ENCODE measurements at regions not wholly inside any gene's neighbourhood (a gene's known extent, or its start where the extent isn't known, plus 50 kb on each side); places are given as distances from the start of the nearest gene placed in this dataset.

GRCh38 chr1:229886636-229887035 lies 180.4 kb upstream of the GALNT2 start:
- TF ChIP-seq, protein P1, sequence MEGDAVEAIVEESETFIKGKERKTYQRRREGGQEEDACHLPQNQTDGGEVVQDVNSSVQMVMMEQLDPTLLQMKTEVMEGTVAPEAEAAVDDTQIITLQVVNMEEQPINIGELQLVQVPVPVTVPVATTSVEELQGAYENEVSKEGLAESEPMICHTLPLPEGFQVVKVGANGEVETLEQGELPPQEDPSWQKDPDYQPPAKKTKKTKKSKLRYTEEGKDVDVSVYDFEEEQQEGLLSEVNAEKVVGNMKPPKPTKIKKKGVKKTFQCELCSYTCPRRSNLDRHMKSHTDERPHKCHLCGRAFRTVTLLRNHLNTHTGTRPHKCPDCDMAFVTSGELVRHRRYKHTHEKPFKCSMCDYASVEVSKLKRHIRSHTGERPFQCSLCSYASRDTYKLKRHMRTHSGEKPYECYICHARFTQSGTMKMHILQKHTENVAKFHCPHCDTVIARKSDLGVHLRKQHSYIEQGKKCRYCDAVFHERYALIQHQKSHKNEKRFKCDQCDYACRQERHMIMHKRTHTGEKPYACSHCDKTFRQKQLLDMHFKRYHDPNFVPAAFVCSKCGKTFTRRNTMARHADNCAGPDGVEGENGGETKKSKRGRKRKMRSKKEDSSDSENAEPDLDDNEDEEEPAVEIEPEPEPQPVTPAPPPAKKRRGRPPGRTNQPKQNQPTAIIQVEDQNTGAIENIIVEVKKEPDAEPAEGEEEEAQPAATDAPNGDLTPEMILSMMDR (IDR thresholded peaks at IDR 0.05) = no peak
- peaks cover 28% of the 10 kb centered on the region for H3K27me3 Mint-ChIP-seq (ENCODE audit: insufficient read depth)
- no peaks in the 10 kb centered on the region for H3K4me1 Mint-ChIP-seq (ENCODE audit: low read depth)
- no peak overlapping the region for H3K27ac Mint-ChIP-seq
- no peak for DNase-seq
- no peaks in the 10 kb centered on the region; the same call in 1 of the 2 replicates for H3K9me3 Mint-ChIP-seq
- H3K36me3 Mint-ChIP-seq (ENCODE audit: low read depth) = no peaks in the 10 kb centered on the region
- no peak overlapping the region for H3K4me3 Mint-ChIP-seq

DNA sequence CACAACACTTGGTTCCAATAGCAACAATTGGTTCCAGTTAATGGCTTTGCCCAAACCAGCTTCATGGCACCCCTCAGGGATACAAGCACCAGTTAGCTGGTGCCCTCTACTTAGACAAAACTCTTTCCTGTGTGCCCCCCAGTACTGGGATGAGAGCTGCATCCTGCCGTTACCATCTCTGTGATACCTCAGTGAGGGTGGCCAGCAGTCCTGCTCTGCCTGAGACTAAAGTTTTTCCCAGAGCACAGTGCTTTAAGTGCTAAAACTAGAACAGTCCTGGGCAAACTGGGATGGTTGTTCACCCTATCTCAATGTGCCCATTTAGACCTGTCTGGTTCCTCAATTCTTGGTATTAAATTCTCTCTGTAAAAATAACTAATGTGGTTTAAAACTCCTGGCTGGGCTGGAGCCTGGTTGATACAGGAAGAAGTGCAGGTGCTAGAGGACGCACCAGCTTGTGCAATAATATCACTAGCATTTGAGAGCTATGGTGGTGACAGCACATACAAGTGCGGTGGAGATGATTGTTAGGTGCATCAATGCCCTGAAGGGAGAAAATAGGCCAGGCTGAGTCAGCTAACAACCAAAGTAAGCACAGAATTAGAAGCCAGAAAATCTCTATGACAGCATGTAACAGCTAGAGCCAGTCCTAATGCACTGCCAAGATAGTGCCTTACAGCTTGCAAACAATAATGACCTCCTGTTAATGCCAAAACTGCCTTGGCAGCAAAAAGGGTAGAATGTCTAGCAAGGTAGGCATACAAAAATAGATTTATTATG lies 179.8 kb upstream of the GALNT2 start:
- H3K4me1 Mint-ChIP-seq (ENCODE audit: low read depth) = no peaks in the 10 kb centered on the region
- H3K27me3 Mint-ChIP-seq (ENCODE audit: insufficient read depth) = peaks cover 25% of the 10 kb centered on the region
- TF ChIP-seq, protein P1 (IDR thresholded peaks at IDR 0.05) = no peak
- no peaks in the 10 kb centered on the region; the same call in 1 of the 2 replicates for H3K9me3 Mint-ChIP-seq
- no peaks in the 10 kb centered on the region for H3K36me3 Mint-ChIP-seq (ENCODE audit: low read depth)
- no peak overlapping the region for H3K4me3 Mint-ChIP-seq
- peak; percentile 71 for DNase-seq
- no peak overlapping the region for H3K27ac Mint-ChIP-seq

DNA sequence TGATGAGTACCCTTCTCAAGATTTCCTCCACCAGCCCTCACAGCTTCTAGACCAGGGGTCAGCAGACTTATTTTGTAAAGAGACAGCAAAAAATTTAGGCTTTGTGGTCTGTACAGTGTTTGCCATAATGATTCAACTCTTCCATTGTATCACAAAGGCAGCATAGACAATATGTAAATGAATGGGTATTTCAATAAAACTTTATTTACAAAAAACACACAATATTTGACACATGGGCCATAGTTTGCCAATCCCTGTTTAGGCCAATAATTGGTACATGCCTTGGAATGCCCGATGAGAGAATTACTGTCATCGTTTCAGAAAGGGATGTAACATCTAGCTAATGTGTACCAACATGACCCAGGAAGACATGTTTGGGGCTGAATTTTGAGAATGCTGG lies 178.9 kb upstream of the GALNT2 start:
- no peak overlapping the region for H3K4me3 Mint-ChIP-seq
- TF ChIP-seq, protein P1 (IDR thresholded peaks at IDR 0.05) = no peak

GRCh38 chr1:229888561-229889001 lies 178.5 kb upstream of the GALNT2 start:
- TF ChIP-seq, protein P1 (IDR thresholded peaks at IDR 0.05) = no peak
- Mint-ChIP-seq H3K4me3 (no peak overlapping the region), H3K36me3 (ENCODE audit: low read depth) (no peaks in the 10 kb centered on the region), H3K4me1 (ENCODE audit: low read depth) (no peaks in the 10 kb centered on the region), H3K27ac (no peak overlapping the region), H3K27me3 (ENCODE audit: insufficient read depth) (peaks cover 21% of the 10 kb centered on the region), H3K9me3 (no peaks in the 10 kb centered on the region; the same call in 1 of the 2 replicates)
- no peak for DNase-seq

More for the DNA sequence above, 178.9 kb upstream of the GALNT2 start:
- Mint-ChIP-seq H3K36me3 (ENCODE audit: low read depth) (no peaks in the 10 kb centered on the region), H3K27ac (no peak overlapping the region), H3K27me3 (ENCODE audit: insufficient read depth) (peaks cover 20% of the 10 kb centered on the region), H3K9me3 (no peaks in the 10 kb centered on the region; the same call in 1 of the 2 replicates), H3K4me1 (ENCODE audit: low read depth) (no peaks in the 10 kb centered on the region)
- DNase-seq = no peak

DNA sequence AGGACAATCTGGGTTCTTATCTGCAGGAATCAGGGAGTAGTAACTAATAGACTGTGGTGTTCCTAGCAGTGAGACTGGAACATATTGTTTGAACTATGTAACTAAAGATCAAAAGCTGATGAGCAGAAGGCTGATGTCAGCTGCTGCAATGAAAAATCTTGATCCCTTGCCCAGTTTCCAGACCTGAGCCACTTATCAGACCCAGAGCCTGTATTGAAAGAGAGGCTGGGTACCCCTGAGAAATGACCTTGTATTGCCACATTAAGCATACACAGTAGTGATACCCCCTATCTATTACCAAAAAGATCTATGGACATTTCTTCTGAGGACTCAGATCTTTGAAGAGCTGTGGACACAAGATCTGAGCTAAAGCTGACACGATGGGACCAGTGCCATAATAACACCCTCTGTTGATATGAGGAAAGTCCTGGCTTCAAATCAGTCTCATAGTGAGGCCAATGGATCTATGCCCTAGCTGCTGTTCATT lies 178.0 kb upstream of the GALNT2 start:
- Mint-ChIP-seq H3K4me1 (ENCODE audit: low read depth) (no peaks in the 10 kb centered on the region), H3K36me3 (ENCODE audit: low read depth) (no peaks in the 10 kb centered on the region), H3K9me3 (no peaks in the 10 kb centered on the region; the same call in 1 of the 2 replicates), H3K27ac (no peak overlapping the region), H3K27me3 (ENCODE audit: insufficient read depth) (peaks cover 17% of the 10 kb centered on the region), H3K4me3 (no peak overlapping the region)
- TF ChIP-seq, protein P1 (IDR thresholded peaks at IDR 0.05) = no peak
- no peak for DNase-seq

All from HFFc6 (cell line).